IgD-negative memory B cell (primary cell): ENCODE measurements at regions not wholly inside any gene's neighbourhood (a gene's known extent, or its start where the extent isn't known, plus 50 kb on each side); places are given as distances from the start of the nearest gene placed in this dataset.

Experiments used
- H3K27ac Mint-ChIP-seq, 3 donors: one replicate each; pipeline ENCODE4 v1.8.0; 2020 to 2022; ENCODE audit warnings: mild to moderate bottlenecking in 3 of 3, mixed read lengths in 3 of 3, moderate library complexity in 1 of 3
- H3K27me3 Mint-ChIP-seq: one replicate; pipeline ENCODE4 v1.8.0; 2021; ENCODE audit warnings: mixed read lengths
- H3K36me3 Mint-ChIP-seq: one replicate; pipeline ENCODE4 v1.8.0; 2020; ENCODE audit warnings: mild to moderate bottlenecking, mixed read lengths
- H3K4me1 Mint-ChIP-seq, 3 donors: one replicate each; pipeline ENCODE4 v1.8.0; 2020 to 2022; ENCODE audit warnings: mixed read lengths in 3 of 3, mild to moderate bottlenecking in 1 of 3
- H3K4me3 Mint-ChIP-seq, 4 donors: one replicate each; pipeline ENCODE4 v1.8.0; 2020 to 2022; ENCODE audit warnings: mild to moderate bottlenecking in 4 of 4, mixed read lengths in 4 of 4, moderate library complexity in 3 of 4
- H3K9me3 Mint-ChIP-seq, 3 donors: one replicate each; pipeline ENCODE4 v1.8.0; 2020 to 2021; ENCODE audit warnings: mixed read lengths in 3 of 3, mild to moderate bottlenecking in 1 of 3

DNA sequence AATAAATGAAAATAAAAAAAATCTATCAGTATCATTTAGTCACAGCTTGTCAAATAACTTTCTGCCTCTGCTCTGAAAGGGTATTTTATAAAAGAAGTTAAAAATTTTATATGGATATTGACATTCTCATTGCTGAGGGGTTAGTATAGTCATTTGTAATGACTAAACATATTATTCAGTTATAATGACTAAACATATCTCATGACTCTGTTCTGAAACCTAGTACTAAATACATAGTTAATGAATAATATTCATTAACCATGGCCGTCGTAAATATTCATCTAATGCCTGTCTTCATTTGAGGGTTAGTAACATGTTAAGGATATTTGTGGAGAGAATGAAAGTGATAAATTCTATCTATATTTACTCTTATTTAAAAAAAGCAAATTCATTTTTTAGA is 69.1 kb upstream of the MAP4K3 start:
- Mint-ChIP-seq H3K4me1 (peaks cover 8 to 17% (median 16%) of the 10 kb centered on the region in 3 donors), H3K27ac (no peak overlapping the region), H3K9me3 (no peaks in the 10 kb centered on the region), H3K4me3 (no peak overlapping the region), H3K27me3 (peaks cover 16% of the 10 kb centered on the region), H3K36me3 (no peaks in the 10 kb centered on the region)

DNA sequence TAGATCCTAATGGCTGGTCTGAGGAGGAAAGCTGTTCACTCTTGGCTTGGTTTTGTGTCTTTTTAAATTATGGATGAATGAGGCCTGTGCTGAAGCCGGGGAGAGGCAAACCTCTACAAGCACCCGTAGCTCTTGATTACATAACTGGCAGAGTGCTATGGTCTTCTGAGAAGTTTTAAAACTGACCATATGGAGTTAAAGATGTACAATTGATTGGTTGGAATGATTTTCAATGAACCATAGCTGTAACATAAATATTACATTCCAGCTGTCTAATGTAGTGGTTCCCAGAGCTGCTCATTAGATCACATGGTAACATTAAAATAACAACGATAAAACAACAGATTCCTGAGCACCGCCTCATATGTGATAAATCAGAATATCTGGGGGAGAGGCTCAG is 71.1 kb upstream of the MAP4K3 start:
- Mint-ChIP-seq H3K27ac (no peak overlapping the region), H3K4me3 (no peak overlapping the region), H3K36me3 (no peaks in the 10 kb centered on the region), H3K9me3 (no peaks in the 10 kb centered on the region), H3K4me1 (peaks cover 8 to 12% (median 11%) of the 10 kb centered on the region in 3 donors), H3K27me3 (peaks cover 14% of the 10 kb centered on the region)

DNA sequence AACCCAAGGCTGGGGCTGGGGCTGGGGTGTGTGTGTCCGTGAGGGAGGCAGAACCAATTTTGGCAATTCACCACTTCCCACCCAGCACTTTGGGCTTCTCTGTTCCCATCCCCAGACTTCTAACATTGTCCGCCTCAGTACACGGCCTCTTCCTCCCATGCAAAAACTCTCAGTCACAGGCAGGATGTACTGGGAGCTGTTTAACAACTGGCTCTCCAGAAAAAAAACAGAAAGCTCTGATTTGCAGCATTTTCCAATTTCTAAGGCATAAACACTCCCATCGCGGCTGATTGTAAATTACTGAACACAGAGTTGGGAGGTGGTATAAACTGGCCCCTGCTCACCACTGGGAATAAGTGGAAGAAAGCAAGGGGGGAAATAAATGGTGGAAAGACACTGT is 73.1 kb upstream of the MAP4K3 start:
- H3K9me3 Mint-ChIP-seq, result no peaks in the 10 kb centered on the region
- H3K4me1 Mint-ChIP-seq, result peaks cover under 1 to 6% (median 2%) of the 10 kb centered on the region in 3 donors
- no peak overlapping the region for H3K4me3 Mint-ChIP-seq
- no peak overlapping the region for H3K27ac Mint-ChIP-seq
- H3K36me3 Mint-ChIP-seq, result no peaks in the 10 kb centered on the region
- peaks cover 2% of the 10 kb centered on the region for H3K27me3 Mint-ChIP-seq

DNA sequence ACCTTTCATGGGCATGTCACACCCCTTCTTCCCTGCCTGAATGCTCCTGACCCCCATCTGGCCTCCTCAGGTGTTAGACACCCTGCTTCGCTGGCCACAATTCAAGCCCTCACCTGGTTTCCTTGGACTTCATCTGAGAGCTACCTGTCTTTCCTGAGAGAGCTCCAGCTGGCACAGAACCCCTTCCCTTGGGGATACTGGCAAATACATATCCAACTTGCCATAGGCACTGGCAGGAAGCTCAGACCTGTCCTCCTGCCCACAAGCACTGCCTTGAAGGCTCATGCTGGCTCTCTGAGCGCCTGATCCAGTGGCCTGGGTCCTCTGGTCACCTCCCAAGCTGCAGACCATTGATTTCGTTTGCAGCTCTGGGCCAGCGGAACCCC is 74.1 kb upstream of the MAP4K3 start:
- Mint-ChIP-seq H3K27ac (no peak overlapping the region), H3K4me3 (no peak overlapping the region), H3K36me3 (no peaks in the 10 kb centered on the region), H3K9me3 (no peaks in the 10 kb centered on the region), H3K4me1 (peaks cover 0 to 6% (median 2%) of the 10 kb centered on the region in 3 donors), H3K27me3 (peaks cover 2% of the 10 kb centered on the region)

DNA sequence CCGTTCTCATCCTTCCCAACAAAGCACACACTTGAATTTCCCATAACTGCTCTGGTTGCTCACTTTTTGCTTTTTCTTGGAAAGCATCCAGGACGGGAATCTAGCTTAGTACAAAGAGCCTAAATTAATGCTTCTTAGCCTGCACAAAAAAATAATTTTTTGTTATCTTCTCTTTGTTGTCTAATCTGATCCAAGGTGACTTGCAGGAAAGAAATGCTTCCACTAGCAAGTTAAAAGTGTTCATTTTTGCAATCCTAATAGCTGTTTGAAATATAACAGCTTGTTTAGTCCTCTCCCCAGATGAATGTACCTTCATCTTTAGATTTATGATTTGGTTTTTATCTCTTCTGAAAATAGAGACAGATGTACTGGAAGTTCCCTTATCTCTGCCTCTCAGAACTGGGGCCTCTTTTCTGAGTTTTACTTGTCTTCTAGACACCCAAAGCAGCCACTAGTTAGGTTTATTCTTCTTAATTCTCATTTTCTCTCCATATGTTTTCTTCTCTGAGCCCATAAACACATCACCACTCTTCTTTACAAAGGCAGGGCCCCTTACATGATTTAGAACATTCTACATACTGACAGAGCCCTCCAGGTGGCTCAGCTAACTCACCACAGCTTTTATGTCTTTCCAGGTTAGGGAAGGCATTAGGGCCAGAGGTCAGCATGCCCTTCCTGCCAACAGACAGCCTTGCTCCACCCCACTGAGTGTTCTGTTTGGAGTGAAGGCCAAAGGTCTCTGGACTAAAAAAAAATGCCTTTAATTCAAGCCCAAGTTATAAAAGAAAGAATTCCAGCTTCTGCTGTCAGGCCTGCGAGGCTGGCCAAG is 74.7 kb upstream of the MAP4K3 start:
- no peak overlapping the region for H3K27ac Mint-ChIP-seq
- H3K27me3 Mint-ChIP-seq, result peaks cover 2% of the 10 kb centered on the region
- H3K36me3 Mint-ChIP-seq, result no peaks in the 10 kb centered on the region
- H3K4me1 Mint-ChIP-seq, result peaks cover 0 to 6% (median 2%) of the 10 kb centered on the region in 3 donors
- no peak overlapping the region for H3K4me3 Mint-ChIP-seq
- no peaks in the 10 kb centered on the region for H3K9me3 Mint-ChIP-seq

DNA sequence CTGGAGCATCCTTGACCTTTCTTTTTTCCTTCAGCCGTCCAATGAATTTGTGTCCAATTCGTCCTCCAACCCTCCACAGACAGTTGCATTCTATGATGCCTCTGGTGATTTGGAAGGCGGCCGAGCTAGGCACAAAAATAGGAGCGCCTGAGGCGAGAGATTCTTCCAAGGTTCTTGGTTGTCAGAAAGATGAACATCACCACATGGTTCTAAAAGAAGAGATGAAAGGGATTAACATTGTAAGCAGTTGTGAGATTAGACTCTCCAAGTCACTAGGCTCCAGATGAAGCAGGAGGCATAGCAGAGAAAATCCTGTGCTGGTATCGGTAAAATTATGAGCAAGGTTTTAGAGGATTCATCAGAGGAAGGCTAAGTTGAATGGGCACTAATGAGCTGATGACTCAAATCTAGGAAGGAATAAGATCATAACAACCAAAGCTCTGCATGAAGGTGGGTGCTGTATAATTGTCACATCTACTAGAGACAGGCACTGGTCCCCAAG is 75.4 kb upstream of the MAP4K3 start:
- Mint-ChIP-seq H3K27ac (no peak overlapping the region), H3K4me3 (no peak overlapping the region), H3K4me1 (peaks cover 0 to 6% (median 2%) of the 10 kb centered on the region in 3 donors), H3K9me3 (no peaks in the 10 kb centered on the region), H3K36me3 (peaks cover 2% of the 10 kb centered on the region), H3K27me3 (peaks cover 2% of the 10 kb centered on the region)

DNA sequence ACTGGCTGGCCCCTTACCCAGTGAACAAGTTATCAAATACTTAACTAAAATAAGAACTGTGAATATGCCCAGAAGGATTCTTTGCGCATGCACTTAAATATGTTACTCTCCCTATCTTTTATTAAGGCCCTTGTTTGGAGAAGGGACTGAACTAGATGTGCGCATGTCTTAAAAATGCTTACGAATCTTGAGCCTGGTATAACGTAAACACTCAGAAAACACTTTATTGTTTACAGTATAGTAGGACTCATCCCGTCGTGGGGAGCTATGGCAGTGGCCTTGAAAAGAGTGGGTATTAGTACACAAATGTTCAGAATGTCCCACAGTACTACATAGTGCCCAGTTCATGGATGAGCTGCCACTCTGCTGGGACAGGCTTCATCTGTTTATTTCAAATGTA is 75.9 kb upstream of the MAP4K3 start:
- H3K27me3 Mint-ChIP-seq, result peaks cover 2% of the 10 kb centered on the region
- no peak overlapping the region for H3K27ac Mint-ChIP-seq
- H3K4me1 Mint-ChIP-seq, result peaks cover 0 to 6% (median 2%) of the 10 kb centered on the region in 3 donors
- H3K36me3 Mint-ChIP-seq, result peaks cover 3% of the 10 kb centered on the region
- no peaks in the 10 kb centered on the region for H3K9me3 Mint-ChIP-seq
- no peak overlapping the region for H3K4me3 Mint-ChIP-seq

DNA sequence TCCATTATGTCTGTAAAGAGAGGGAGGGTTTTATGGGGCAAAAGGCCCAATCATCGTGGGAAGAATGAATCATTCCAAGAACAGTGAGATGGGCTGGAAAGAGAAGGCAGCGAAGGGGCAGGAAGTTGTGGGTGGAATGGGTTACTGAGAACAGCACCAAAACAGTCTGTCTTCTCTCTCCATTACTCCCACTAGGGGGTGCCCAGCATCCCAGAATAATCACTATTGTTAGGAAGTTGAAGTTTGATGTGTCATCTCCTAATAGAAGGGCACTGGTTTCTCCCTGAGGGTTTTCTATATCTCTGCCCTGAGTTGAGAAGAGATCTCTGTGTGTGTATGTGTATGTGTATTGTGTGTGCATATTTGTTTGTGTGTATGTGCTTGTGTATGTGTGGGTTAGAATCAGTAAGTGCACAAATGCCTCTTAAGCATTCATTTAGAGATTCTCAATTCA is 76.6 kb upstream of the MAP4K3 start:
- H3K4me3 Mint-ChIP-seq, result no peak overlapping the region
- peaks cover 2% of the 10 kb centered on the region for H3K27me3 Mint-ChIP-seq
- H3K9me3 Mint-ChIP-seq, result no peaks in the 10 kb centered on the region
- peaks cover 0 to 6% (median 2%) of the 10 kb centered on the region in 3 donors for H3K4me1 Mint-ChIP-seq
- no peak overlapping the region for H3K27ac Mint-ChIP-seq
- H3K36me3 Mint-ChIP-seq, result peaks cover 3% of the 10 kb centered on the region

DNA sequence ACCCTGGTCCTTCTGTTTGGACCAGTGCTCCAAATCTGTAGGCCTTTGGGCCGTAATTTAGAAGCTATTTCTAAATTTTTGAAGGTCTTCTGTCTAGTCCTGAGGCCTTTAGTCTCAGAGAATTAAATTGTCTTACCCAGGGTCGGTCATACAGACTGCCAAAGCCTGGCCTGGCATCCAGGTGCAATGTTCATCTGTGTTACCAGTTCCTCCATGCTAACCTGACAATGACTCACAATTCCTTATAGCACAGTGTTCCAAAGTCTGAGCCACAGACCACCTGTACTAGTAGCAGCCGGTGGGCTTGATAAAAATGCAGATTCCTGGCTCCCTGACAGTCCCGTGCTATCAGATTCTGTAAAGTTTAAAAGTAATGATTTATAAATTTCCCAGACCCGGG is 77.7 kb upstream of the MAP4K3 start:
- H3K36me3 Mint-ChIP-seq, result peaks cover 3% of the 10 kb centered on the region
- H3K4me1 Mint-ChIP-seq, result peaks cover 0 to 6% (median 2%) of the 10 kb centered on the region in 3 donors
- H3K4me3 Mint-ChIP-seq, result no peak overlapping the region
- H3K27me3 Mint-ChIP-seq, result no peaks in the 10 kb centered on the region
- H3K9me3 Mint-ChIP-seq, result no peaks in the 10 kb centered on the region
- no peak overlapping the region for H3K27ac Mint-ChIP-seq

DNA sequence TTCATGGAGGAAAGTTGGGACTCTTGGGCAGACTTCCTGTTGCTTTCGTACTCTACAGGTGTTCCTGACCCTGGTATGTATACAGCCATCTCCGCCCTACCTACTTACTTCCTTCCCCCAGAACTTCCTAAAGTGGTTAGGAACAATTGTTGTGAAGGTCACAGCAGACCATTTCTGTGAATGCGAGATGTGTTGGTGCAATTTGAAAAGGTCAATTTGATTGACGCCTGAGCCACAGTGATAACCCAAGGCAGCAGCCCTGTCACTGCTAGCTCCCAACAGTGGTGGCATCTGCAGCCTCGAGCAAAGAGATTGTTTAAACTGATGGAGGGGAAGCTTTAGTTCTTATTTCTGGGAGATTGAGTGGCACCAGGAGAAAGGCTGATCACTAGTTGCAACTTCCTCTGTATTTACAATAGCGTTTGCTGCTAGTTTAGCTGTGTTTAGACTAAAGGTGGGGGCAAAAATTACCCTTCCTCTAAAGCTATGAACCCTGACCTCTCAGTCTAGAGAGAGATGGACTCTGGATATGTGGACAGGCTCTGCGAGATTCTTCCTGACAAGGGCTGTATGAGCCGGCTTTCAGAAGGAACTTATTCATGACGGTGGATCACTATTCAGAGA is 78.3 kb upstream of the MAP4K3 start:
- Mint-ChIP-seq H3K27ac (no peak overlapping the region), H3K9me3 (no peaks in the 10 kb centered on the region), H3K36me3 (peaks cover 3% of the 10 kb centered on the region), H3K4me3 (no peak overlapping the region), H3K4me1 (peaks cover 0 to 6% (median 2%) of the 10 kb centered on the region in 3 donors), H3K27me3 (no peaks in the 10 kb centered on the region)

DNA sequence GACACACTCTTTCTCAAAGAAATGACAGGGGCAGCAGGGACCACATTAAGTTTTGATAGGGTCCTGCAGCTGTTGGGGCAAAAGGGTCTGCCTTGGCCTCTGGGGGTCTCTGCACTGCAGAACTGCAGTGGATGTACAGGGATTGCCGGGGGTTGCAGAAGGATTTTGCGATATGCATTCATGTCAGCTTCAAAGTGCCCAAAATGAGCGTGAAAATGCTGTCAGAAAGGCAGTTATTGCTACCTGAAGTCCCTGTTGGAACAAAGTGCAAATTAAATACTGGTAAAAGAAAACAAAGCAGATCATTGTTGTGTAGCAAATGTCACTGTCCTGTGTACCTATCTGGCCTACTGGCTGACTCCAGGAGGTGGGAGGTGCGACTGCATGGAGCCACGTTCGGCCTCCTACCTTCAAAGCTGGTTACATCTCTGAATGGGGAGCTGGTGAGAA is 78.8 kb upstream of the MAP4K3 start:
- no peaks in the 10 kb centered on the region for H3K27me3 Mint-ChIP-seq
- peaks cover 0 to 6% (median 2%) of the 10 kb centered on the region in 3 donors for H3K4me1 Mint-ChIP-seq
- H3K27ac Mint-ChIP-seq, result no peak overlapping the region
- H3K9me3 Mint-ChIP-seq, result no peaks in the 10 kb centered on the region
- no peak overlapping the region for H3K4me3 Mint-ChIP-seq
- peaks cover 5% of the 10 kb centered on the region for H3K36me3 Mint-ChIP-seq

DNA sequence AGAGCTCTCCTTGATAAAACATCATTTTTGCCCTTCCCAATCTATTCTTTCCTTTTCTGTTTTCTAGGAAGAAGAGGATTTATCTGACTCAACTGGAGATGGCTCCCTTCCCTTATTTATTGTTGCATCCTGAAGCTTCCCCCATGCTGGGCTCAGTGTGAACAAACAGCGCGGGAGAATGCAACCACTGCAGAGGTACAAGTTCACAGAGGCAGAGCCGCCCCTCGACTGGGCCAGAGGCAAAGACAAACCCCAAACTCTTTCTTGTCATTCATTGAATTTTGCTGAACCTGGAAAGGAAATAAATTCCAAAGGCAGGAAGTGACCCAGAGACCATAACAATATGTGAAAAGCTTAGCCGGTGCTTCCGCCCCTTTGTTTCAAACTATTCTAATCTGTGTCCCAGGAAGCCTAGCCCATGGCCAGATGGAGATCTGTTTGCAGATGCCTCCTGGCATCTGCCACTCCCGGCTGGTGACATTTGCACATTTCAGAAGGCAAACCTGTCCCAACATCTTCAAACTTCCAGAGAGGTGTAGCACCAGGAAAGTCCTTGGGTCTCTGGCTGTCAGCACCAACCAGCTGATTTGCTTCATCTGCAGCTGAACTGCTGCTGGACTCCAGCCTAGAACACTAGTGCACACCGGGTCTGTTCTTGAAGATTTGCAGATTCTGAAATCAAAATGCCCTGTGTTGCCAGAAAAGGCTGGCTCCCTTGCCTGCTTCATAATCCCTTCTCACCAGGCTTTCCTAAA is 79.4 kb upstream of the MAP4K3 start:
- H3K27ac Mint-ChIP-seq, result no peak overlapping the region
- peaks cover 5% of the 10 kb centered on the region for H3K36me3 Mint-ChIP-seq
- no peaks in the 10 kb centered on the region for H3K27me3 Mint-ChIP-seq
- peaks cover 0 to 6% (median 2%) of the 10 kb centered on the region in 3 donors for H3K4me1 Mint-ChIP-seq
- peaks cover 0 to 2% (median 0%) of the 10 kb centered on the region in 3 donors for H3K9me3 Mint-ChIP-seq
- H3K4me3 Mint-ChIP-seq, result no peak overlapping the region

DNA sequence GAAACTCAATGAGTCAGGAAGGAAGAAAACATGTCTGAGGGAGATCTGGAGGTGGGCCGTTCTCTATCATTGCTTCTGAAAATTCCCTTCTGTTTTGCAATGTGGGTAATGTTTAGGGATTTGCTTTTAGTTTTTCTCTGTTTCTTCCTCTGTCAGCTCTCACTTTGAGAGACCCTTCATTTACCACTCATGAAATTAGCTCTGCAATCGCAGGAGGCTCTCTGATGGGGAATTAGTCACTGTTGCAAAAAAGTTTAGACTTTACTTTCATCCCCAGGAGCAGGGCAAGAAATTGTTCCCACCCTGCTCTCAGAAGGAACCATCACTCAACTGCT is 80.0 kb upstream of the MAP4K3 start:
- no peaks in the 10 kb centered on the region for H3K27me3 Mint-ChIP-seq
- no peak overlapping the region for H3K4me3 Mint-ChIP-seq
- no peak overlapping the region for H3K27ac Mint-ChIP-seq
- H3K4me1 Mint-ChIP-seq, result peaks cover 0 to 6% (median 2%) of the 10 kb centered on the region in 3 donors
- H3K36me3 Mint-ChIP-seq, result peaks cover 5% of the 10 kb centered on the region
- H3K9me3 Mint-ChIP-seq, result peaks cover 0 to 2% (median under 1%) of the 10 kb centered on the region in 3 donors

DNA sequence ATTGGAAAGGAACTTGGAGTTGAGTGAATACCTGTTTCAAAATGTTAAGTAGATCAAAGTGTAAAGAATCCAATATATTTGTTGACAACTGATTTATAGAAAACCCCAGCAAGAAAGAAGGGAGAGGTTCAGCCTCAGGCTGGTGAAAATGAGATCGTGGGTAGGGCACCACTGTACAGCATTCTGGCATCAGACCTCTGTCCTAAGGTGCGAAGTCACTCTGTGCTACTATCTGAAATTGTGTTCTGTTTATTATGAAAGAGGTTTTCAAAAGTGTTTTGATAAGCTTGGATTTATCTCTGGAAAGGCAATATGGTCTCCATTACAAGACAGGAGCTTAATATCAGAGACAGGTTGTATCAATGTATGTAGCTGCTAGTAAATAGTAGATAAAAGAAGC is 80.5 kb upstream of the MAP4K3 start:
- no peak overlapping the region for H3K27ac Mint-ChIP-seq

DNA sequence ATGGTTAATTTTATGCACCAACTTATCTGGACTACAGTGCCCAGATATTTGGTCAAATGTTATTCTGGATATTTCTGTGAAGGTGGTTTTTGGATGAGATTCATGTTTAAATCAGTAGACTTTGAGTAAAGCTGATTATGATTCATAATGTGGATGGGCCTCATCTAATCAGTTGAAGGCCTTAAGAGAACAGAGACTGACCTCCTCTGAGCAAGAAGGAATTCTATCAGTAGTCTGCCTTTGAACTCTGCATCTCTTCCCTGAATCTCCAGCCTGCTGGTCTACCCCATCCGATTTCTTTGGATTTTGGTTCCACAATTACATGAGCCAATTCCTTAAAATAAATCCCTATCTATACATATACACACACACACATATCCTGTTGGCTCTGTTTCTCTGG is 82.8 kb upstream of the MAP4K3 start:
- H3K27ac Mint-ChIP-seq, result no peak overlapping the region
- peaks cover 2 to 7% (median 5%) of the 10 kb centered on the region in 3 donors for H3K9me3 Mint-ChIP-seq
- no peak overlapping the region for H3K4me3 Mint-ChIP-seq
- no peaks in the 10 kb centered on the region for H3K27me3 Mint-ChIP-seq
- no peaks in the 10 kb centered on the region for H3K4me1 Mint-ChIP-seq
- H3K36me3 Mint-ChIP-seq, result peaks cover 9% of the 10 kb centered on the region

More for the DNA sequence above, 80.5 kb upstream of the MAP4K3 start:
- Mint-ChIP-seq H3K9me3 (peaks cover 2 to 6% (median 5%) of the 10 kb centered on the region in 3 donors), H3K27me3 (no peaks in the 10 kb centered on the region), H3K4me3 (no peak overlapping the region), H3K36me3 (peaks cover 9% of the 10 kb centered on the region), H3K4me1 (peaks cover 0 to 6% (median 2%) of the 10 kb centered on the region in 3 donors)
